ENCODE measurements at regions not wholly inside any gene's neighbourhood (a gene's known extent, or its start where the extent isn't known, plus 50 kb on each side); places are given as distances from the start of the nearest gene placed in this dataset.
A peak's percentile ranks its signal among the peaks of the same experiment; 100 is the strongest.

GRCh38 chr3:73705792-73706191, 81.1 kb upstream of the PDZRN3 start:
- DNase-seq (ENCODE audit: low read depth) = no peak
- H3K4me3 ChIP-seq (ENCODE audit: low read length) = no peak overlapping the region
- TF ChIP-seq, protein P1, sequence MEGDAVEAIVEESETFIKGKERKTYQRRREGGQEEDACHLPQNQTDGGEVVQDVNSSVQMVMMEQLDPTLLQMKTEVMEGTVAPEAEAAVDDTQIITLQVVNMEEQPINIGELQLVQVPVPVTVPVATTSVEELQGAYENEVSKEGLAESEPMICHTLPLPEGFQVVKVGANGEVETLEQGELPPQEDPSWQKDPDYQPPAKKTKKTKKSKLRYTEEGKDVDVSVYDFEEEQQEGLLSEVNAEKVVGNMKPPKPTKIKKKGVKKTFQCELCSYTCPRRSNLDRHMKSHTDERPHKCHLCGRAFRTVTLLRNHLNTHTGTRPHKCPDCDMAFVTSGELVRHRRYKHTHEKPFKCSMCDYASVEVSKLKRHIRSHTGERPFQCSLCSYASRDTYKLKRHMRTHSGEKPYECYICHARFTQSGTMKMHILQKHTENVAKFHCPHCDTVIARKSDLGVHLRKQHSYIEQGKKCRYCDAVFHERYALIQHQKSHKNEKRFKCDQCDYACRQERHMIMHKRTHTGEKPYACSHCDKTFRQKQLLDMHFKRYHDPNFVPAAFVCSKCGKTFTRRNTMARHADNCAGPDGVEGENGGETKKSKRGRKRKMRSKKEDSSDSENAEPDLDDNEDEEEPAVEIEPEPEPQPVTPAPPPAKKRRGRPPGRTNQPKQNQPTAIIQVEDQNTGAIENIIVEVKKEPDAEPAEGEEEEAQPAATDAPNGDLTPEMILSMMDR (conservative IDR thresholded peaks at IDR 0.05; ENCODE audit: low read length) = no peak

GRCh38 chr3:73699327-73699726, 74.6 kb upstream of the PDZRN3 start:
- no peak overlapping the region for H3K4me3 ChIP-seq (ENCODE audit: low read length)
- DNase-seq (ENCODE audit: low read depth) = no peak
- TF ChIP-seq, protein P1 (conservative IDR thresholded peaks at IDR 0.05; ENCODE audit: low read length) = no peak

- no peak for DNase-seq (ENCODE audit: low read depth)
- H3K4me3 ChIP-seq (ENCODE audit: low read length) = no peak overlapping the region
- TF ChIP-seq, protein P1 (conservative IDR thresholded peaks at IDR 0.05; ENCODE audit: low read length) = no peak
These were observed 72.3 kb upstream of the PDZRN3 start for GRCh38 chr3:73697020-73697419.

- DNase-seq (ENCODE audit: low read depth) = peak; percentile 70
- TF ChIP-seq, protein P1 (conservative IDR thresholded peaks at IDR 0.05; ENCODE audit: low read length) = no peak
- no peak overlapping the region for H3K4me3 ChIP-seq (ENCODE audit: low read length)
These were observed 71.1 kb upstream of the PDZRN3 start for GRCh38 chr3:73695841-73696240.

- no peak overlapping the region for H3K4me3 ChIP-seq (ENCODE audit: low read length)
- DNase-seq (ENCODE audit: low read depth) = peak; percentile 39
- TF ChIP-seq, protein P1 (conservative IDR thresholded peaks at IDR 0.05; ENCODE audit: low read length) = no peak
These were observed 70.4 kb upstream of the PDZRN3 start for GRCh38 chr3:73694983-73695757.

GRCh38 chr3:73687106-73688004, 62.6 kb upstream of the PDZRN3 start:
- DNase-seq (ENCODE audit: low read depth) = peak; percentile 71
- TF ChIP-seq, protein P1 (conservative IDR thresholded peaks at IDR 0.05; ENCODE audit: low read length) = no peak
- no peak overlapping the region for H3K4me3 ChIP-seq (ENCODE audit: low read length)
